ENCODE measurements at regions not wholly inside any gene's neighbourhood (a gene's known extent, or its start where the extent isn't known, plus 50 kb on each side); places are given as distances from the start of the nearest gene placed in this dataset.

- DNase-seq: no peak
Observed at GRCh38 chr11:80816966-80817365, 1376.1 kb upstream of the TENM4 start.

- DNase-seq: no peak
Observed at GRCh38 chr11:80816454-80816847, 1375.6 kb upstream of the TENM4 start.

- DNase-seq: no peak
Observed at GRCh38 chr11:80815752-80816453, 1375.1 kb upstream of the TENM4 start.

GRCh38 chr11:80814813-80815212, 1374.0 kb upstream of the TENM4 start:
- DNase-seq: no peak

- no peak for DNase-seq
Observed at GRCh38 chr11:80810695-80811094, 1369.9 kb upstream of the TENM4 start.

GRCh38 chr11:80798174-80798573, 1357.3 kb upstream of the TENM4 start:
- DNase-seq: no peak

GRCh38 chr11:80783561-80783960, 1342.7 kb upstream of the TENM4 start:
- no peak for DNase-seq

GRCh38 chr11:80782135-80782885, 1341.5 kb upstream of the TENM4 start:
- DNase-seq: no peak

GRCh38 chr11:80779905-80780605, 1339.2 kb upstream of the TENM4 start:
- DNase-seq: no peak

- DNase-seq: no peak
Observed at GRCh38 chr11:80778941-80779340, 1338.1 kb upstream of the TENM4 start.

- DNase-seq: no peak
Observed at GRCh38 chr11:80778432-80778831, 1337.6 kb upstream of the TENM4 start.

- no peak for DNase-seq
Observed at GRCh38 chr11:80773919-80774318, 1333.1 kb upstream of the TENM4 start.

GRCh38 chr11:80771017-80771416, 1330.2 kb upstream of the TENM4 start:
- no peak for DNase-seq

GRCh38 chr11:80758787-80759186, 1318.0 kb upstream of the TENM4 start:
- DNase-seq: no peak

GRCh38 chr11:80748207-80748925, 1307.5 kb upstream of the TENM4 start:
- DNase-seq: no peak

- DNase-seq: no peak
Observed at GRCh38 chr11:80746300-80746699, 1305.5 kb upstream of the TENM4 start.

- DNase-seq: no peak
Observed at GRCh38 chr11:80745416-80745815, 1304.6 kb upstream of the TENM4 start.

- DNase-seq: peak; percentile 22
Observed at GRCh38 chr11:80733790-80734189, 1293.0 kb upstream of the TENM4 start.

- DNase-seq: no peak
Observed at GRCh38 chr11:80733361-80733760, 1292.5 kb upstream of the TENM4 start.

GRCh38 chr11:80727315-80727714, 1286.5 kb upstream of the TENM4 start:
- DNase-seq: no peak

GRCh38 chr11:80726236-80726635, 1285.4 kb upstream of the TENM4 start:
- no peak for DNase-seq

GRCh38 chr11:80724366-80724765, 1283.5 kb upstream of the TENM4 start:
- DNase-seq: no peak

- DNase-seq: no peak
Observed at GRCh38 chr11:80722629-80723028, 1281.8 kb upstream of the TENM4 start.

Data from NCI-H2171 treated with DMSO at 0.1 percent for 48 hours (cell line).